Endothelial cell of umbilical vein (primary cell): ENCODE measurements at regions not wholly inside any gene's neighbourhood (a gene's known extent, or its start where the extent isn't known, plus 50 kb on each side); places are given as distances from the start of the nearest gene placed in this dataset.

Source experiments
- BruUV-seq: library from RNA; stranded (reverse); fragments of 400-500 nt; replicated peaks from 2 replicates; lab custom pipeline; 2021; lab: Mats Ljungman, UMichigan
- CTCF ChIA-PET: fragments of 300-600, 350-600 bp; sonication (Branson Sonifier 250); formaldehyde crosslinking; loops from one replicate; lab custom pipeline; 2021; ENCODE audit warnings: antibody characterized with exemption, inconsistent platforms; lab: Charles Lee
- POLR2A ChIA-PET: fragments of 300-600, 350-600 bp; sonication (Branson Sonifier 250); formaldehyde crosslinking; loops from one replicate; lab custom pipeline; 2021; ENCODE audit warnings: antibody characterized with exemption, inconsistent platforms; lab: Charles Lee
- DNase-seq: peaks from one replicate; pipeline ENCODE4 v3.0.0-alpha.2; 2011; ENCODE audit warnings: low read depth, low spot score
- FAIRE-seq: peaks from 2 replicates; lab custom pipeline; 2011; peaks lifted over from hg19 to GRCh38; lab: Jason Lieb, UNC
- H2AFZ ChIP-seq: 2 replicates; pipeline ENCODE4 v1.6.0; 2012; ENCODE audit warnings: low read depth, low read length, control low read depth, inconsistent platforms
- H3K27ac ChIP-seq: 2 replicates; pipeline ENCODE4 v1.5.1; 2011; ENCODE audit warnings: low read depth, mild to moderate bottlenecking, control low read depth, low read length, moderate library complexity; ENCODE audit not compliant: insufficient read depth
- H3K27me3 ChIP-seq, 2 experiments: 2 replicates each; pipeline versions ENCODE4 v1.6.0 to v1.6.1; 2011; ENCODE audit warnings: low read length in 2 of 2, mixed read lengths in 1 of 2; ENCODE audit not compliant: control insufficient read depth in 2 of 2, insufficient read depth in 2 of 2
- H3K36me3 ChIP-seq, 2 experiments: 2 replicates in 1 of 2; 3 replicates in 1 of 2; pipeline ENCODE4 v1.5.1; 2011; ENCODE audit warnings: low read length in 2 of 2, mild to moderate bottlenecking in 1 of 2, moderate library complexity in 1 of 2; ENCODE audit not compliant: control insufficient read depth in 2 of 2, insufficient read depth in 2 of 2; ENCODE audit errors: extremely low read depth in 1 of 2
- H3K4me1 ChIP-seq: 3 replicates; pipeline ENCODE4 v1.5.1; 2011; ENCODE audit warnings: mild to moderate bottlenecking, low read length; ENCODE audit not compliant: control insufficient read depth, insufficient read depth; ENCODE audit errors: extremely low read depth
- H3K4me2 ChIP-seq: 2 replicates; pipeline ENCODE4 v1.6.1; 2011; ENCODE audit warnings: low read length, control low read depth, mixed read lengths; ENCODE audit not compliant: insufficient read depth
- H3K4me3 ChIP-seq, 3 experiments: fragments of 200-600 bp in 1 of 3; sonication (generic), shearing (Covaris generic) in 1 of 3; replicated peaks in 1 of 3; 2 replicates each; pipeline ENCODE4 v1.5.1; 2011 to 2016; ENCODE audit warnings: control low read depth in 3 of 3, low read length in 3 of 3, mild to moderate bottlenecking in 2 of 3, inconsistent platforms in 1 of 3, low read depth in 1 of 3, moderate library complexity in 1 of 3; ENCODE audit not compliant: insufficient read depth in 1 of 3
- H3K79me2 ChIP-seq: 2 replicates; pipeline ENCODE4 v1.6.0; 2012; ENCODE audit warnings: low read length, inconsistent platforms; ENCODE audit not compliant: control insufficient read depth, insufficient read depth
- H3K9ac ChIP-seq: replicated peaks from 2 replicates; pipeline ENCODE3; 2011; ENCODE audit warnings: low read length, control low read depth; ENCODE audit not compliant: insufficient read depth; ENCODE audit errors: extremely low read depth
- H3K9me1 ChIP-seq: replicated peaks from 3 replicates; pipeline ENCODE4 v1.6.0; 2011; ENCODE audit warnings: mild to moderate bottlenecking, low read length; ENCODE audit not compliant: control insufficient read depth, insufficient read depth; ENCODE audit errors: extremely low read depth
- H3K9me3 ChIP-seq: replicated peaks from 2 replicates; pipeline ENCODE4 v1.5.1; 2012; ENCODE audit warnings: low read length, inconsistent platforms; ENCODE audit not compliant: control insufficient read depth, insufficient read depth
- H4K20me1 ChIP-seq: replicated peaks from 2 replicates; pipeline ENCODE3; 2011; ENCODE audit warnings: mild to moderate bottlenecking, low read length; ENCODE audit not compliant: control insufficient read depth, insufficient read depth; ENCODE audit errors: extremely low read depth
- CTCF ChIP-seq, 2 donors: IDR thresholded peaks; 1 replicate in 1 of 2; 2 replicates in 1 of 2; pipeline ENCODE4 v1.5.1; 2011; ENCODE audit warnings: low read length in 2 of 2, mild to moderate bottlenecking in 2 of 2, moderate library complexity in 2 of 2, control low read depth in 1 of 2, inconsistent platforms in 1 of 2, low read depth in 1 of 2; ENCODE audit not compliant: insufficient read depth in 1 of 2; ENCODE audit errors: extremely low read depth in 1 of 2
- EZH2 ChIP-seq: IDR thresholded peaks from 2 replicates; pipeline ENCODE4 v1.6.1; 2012; ENCODE audit warnings: borderline replicate concordance, low read depth, mild to moderate bottlenecking, moderate library complexity, low read length, inconsistent platforms; ENCODE audit not compliant: severe bottlenecking
- FOS ChIP-seq: IDR thresholded peaks from 2 replicates; pipeline ENCODE4 v1.6.1; 2011; ENCODE audit warnings: mild to moderate bottlenecking, low read length, moderate library complexity, borderline replicate concordance; ENCODE audit not compliant: insufficient read depth
- GATA2 ChIP-seq: IDR thresholded peaks from 2 replicates; pipeline ENCODE4 v1.7.0; 2011; ENCODE audit warnings: low read depth, mild to moderate bottlenecking, moderate library complexity, mixed read lengths, low read length; ENCODE audit not compliant: insufficient read length, insufficient read depth
- MAX ChIP-seq: IDR thresholded peaks from 2 replicates; pipeline ENCODE4 v1.6.1; 2011; ENCODE audit not compliant: insufficient read depth, insufficient read length
- MYC ChIP-seq: IDR thresholded peaks from one replicate; pipeline ENCODE4 v1.6.1; 2011; ENCODE audit warnings: mild to moderate bottlenecking, low read depth, low read length
- POLR2A ChIP-seq: IDR thresholded peaks from 2 replicates; pipeline ENCODE4 v1.6.1; 2012; ENCODE audit warnings: low read depth, mild to moderate bottlenecking, control low read depth, low read length
- POLR2AphosphoS5 ChIP-seq: IDR thresholded peaks from 2 replicates; pipeline ENCODE4 v1.6.1; 2012; ENCODE audit warnings: low read depth, mild to moderate bottlenecking, control low read depth, low read length, moderate library complexity; ENCODE audit not compliant: insufficient read depth
- dilution Hi-C: fragments of 300-500 bp; cut with MboI; formaldehyde crosslinking; loops from one replicate; pipeline ENCODE4 v1.15.0; 2019; ENCODE audit warnings: low sequenced_read_pairs; ENCODE audit not compliant: extremely low pct_ligation_motif_present
- intact Hi-C: fragments of 100-400 bp; cut with micrococcal nuclease; formaldehyde crosslinking; loops from one replicate; pipeline ENCODE4 v1.10.0; 2022

- H3K27ac ChIP-seq = no peak overlapping the region
- no peak overlapping the region for H3K9ac ChIP-seq
- FAIRE-seq (no peak), DNase-seq (no peak)
- no peaks in the 10 kb centered on the region for H3K9me1 ChIP-seq
- intact Hi-C loops = no loop called here
- H3K36me3 ChIP-seq = no peaks in the 10 kb centered on the region
- H3K9me3 ChIP-seq = no peaks in the 10 kb centered on the region
- no TSS peak for BruUV-seq
- TF ChIP-seq EZH2 (no peak), POLR2AphosphoS5 (no peak), FOS (no peak), MYC (no peak), MAX (no peak), CTCF (IDR thresholded peaks at IDR 0.05; ENCODE audit: extremely low read depth in 1 of 2, insufficient read depth in 1 of 2, low read depth in 1 of 2, low read length in 2 of 2) (no peak), POLR2A (no peak), GATA2 (no peak)
- ChIA-PET CTCF (interaction anchor here (1.2 to 1.9 kb wide), 2 partner anchors 9 to 15 kb away, joined by 3 to 8 read pairs; no protein-coding TSS in a partner anchor), POLR2A (no interaction called here)
- dilution Hi-C loops = no loop called here
- H3K4me2 ChIP-seq = no peak overlapping the region
- peaks cover 10% of the 10 kb centered on the region for H3K4me1 ChIP-seq
- H3K4me3 ChIP-seq = no peak overlapping the region
- H2AFZ ChIP-seq = no peak overlapping the region
- no peaks in the 10 kb centered on the region for H3K79me2 ChIP-seq
- no peaks in the 10 kb centered on the region for H3K27me3 ChIP-seq
- H4K20me1 ChIP-seq = no peaks in the 10 kb centered on the region
Measured at GRCh38 chr3:106575029-106575428, 706.2 kb upstream of the CBLB start.
